Esophagus squamous epithelium (tissue), 4 donors: ENCODE measurements at regions not wholly inside any gene's neighbourhood (a gene's known extent, or its start where the extent isn't known, plus 50 kb on each side); places are given as distances from the start of the nearest gene placed in this dataset.

Source experiments
- CTCF ChIP-seq, 6 experiments: fragments of 450-650 bp in 4 of 6; fragments of 200-600 bp in 2 of 6; sonication (generic) in 2 of 6; IDR thresholded peaks; one replicate each; pipeline ENCODE4 v1.5.1; 2016 to 2019; ENCODE audit warnings: antibody characterized with exemption in 6 of 6, mild to moderate bottlenecking in 4 of 6, moderate library complexity in 4 of 6
- POLR2A ChIP-seq, 4 donors: fragments of 450-650 bp; IDR thresholded peaks; one replicate each; pipeline ENCODE4 v1.6.1; 2017; ENCODE audit warnings: antibody characterized with exemption in 4 of 4, mild to moderate bottlenecking in 4 of 4, moderate library complexity in 3 of 4

GRCh38 chr2:120916446-120916845, 180.8 kb downstream of the GLI2 start:
- no peak for TF ChIP-seq POLR2A (IDR thresholded peaks at IDR 0.05)
- TF ChIP-seq CTCF (IDR thresholded peaks at IDR 0.05), result no peak
